Progenitor cell of endocrine pancreas (in vitro differentiated cells): ENCODE measurements at regions not wholly inside any gene's neighbourhood (a gene's known extent, or its start where the extent isn't known, plus 50 kb on each side); places are given as distances from the start of the nearest gene placed in this dataset.
"Not testable (repeated sequence)": the region's sequence is repeated elsewhere in the genome, so short reads cannot be mapped to it uniquely, and the experiment has no call there.

Source experiments
- DNase-seq: peaks from one replicate; pipeline ENCODE4 v3.0.0; 2021; ENCODE audit warnings: low spot score; ENCODE audit not compliant: unreplicated experiment
- H3K27ac Mint-ChIP-seq: 2 replicates; pipeline ENCODE4 v1.8.0; 2021; ENCODE audit warnings: mild to moderate bottlenecking, moderate library complexity, mixed read lengths
- H3K27me3 Mint-ChIP-seq: 2 replicates; pipeline ENCODE4 v1.8.0; 2021; ENCODE audit warnings: mixed read lengths
- H3K36me3 Mint-ChIP-seq: 2 replicates; pipeline ENCODE4 v1.8.0; 2022; ENCODE audit warnings: mixed read lengths; ENCODE audit not compliant: insufficient read depth
- H3K4me1 Mint-ChIP-seq: 2 replicates; pipeline ENCODE4 v1.8.0; 2021; ENCODE audit warnings: low read depth, mixed read lengths
- H3K4me3 Mint-ChIP-seq: 2 replicates; pipeline ENCODE4 v1.8.0; 2021; ENCODE audit warnings: low read depth, mild to moderate bottlenecking, moderate library complexity, mixed read lengths
- H3K9me3 Mint-ChIP-seq: 2 replicates; pipeline ENCODE4 v1.8.0; 2021; ENCODE audit warnings: low read depth, mixed read lengths
- TF ChIP-seq, protein P1 (sequence below): fragments of 200-600 bp; sonication (generic); IDR thresholded peaks from one replicate; pipeline ENCODE4 v1.5.0; 2021; ENCODE audit warnings: antibody characterized with exemption, mild to moderate bottlenecking; ENCODE audit not compliant: unreplicated experiment

DNA sequence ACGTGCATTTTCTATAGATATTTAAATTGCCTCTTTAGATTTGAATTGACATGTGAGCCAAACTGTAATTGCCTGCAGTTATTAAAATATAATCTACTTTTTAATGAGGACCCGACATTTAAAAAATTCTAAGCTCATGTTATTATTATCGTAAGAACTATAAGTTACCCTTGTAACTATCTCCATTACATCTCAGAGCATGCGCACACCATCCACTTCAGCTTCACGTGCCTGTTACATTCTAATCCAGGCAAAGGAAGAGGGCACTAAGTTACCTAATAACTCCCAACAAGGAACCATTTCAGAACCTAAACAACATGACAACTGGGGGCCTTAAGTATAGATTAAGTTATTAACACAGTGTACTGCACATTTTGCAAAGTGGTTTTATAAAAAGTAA is 509.0 kb upstream of the DPP6 start:
- no peak for DNase-seq
- H3K36me3 Mint-ChIP-seq: peaks cover 1% of the 10 kb centered on the region
- TF ChIP-seq, protein P1, sequence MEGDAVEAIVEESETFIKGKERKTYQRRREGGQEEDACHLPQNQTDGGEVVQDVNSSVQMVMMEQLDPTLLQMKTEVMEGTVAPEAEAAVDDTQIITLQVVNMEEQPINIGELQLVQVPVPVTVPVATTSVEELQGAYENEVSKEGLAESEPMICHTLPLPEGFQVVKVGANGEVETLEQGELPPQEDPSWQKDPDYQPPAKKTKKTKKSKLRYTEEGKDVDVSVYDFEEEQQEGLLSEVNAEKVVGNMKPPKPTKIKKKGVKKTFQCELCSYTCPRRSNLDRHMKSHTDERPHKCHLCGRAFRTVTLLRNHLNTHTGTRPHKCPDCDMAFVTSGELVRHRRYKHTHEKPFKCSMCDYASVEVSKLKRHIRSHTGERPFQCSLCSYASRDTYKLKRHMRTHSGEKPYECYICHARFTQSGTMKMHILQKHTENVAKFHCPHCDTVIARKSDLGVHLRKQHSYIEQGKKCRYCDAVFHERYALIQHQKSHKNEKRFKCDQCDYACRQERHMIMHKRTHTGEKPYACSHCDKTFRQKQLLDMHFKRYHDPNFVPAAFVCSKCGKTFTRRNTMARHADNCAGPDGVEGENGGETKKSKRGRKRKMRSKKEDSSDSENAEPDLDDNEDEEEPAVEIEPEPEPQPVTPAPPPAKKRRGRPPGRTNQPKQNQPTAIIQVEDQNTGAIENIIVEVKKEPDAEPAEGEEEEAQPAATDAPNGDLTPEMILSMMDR: no peak
- H3K9me3 Mint-ChIP-seq: peaks cover 66% of the 10 kb centered on the region
- H3K4me3 Mint-ChIP-seq: no peak overlapping the region
- H3K27me3 Mint-ChIP-seq: no peaks in the 10 kb centered on the region
- no peak overlapping the region for H3K27ac Mint-ChIP-seq
- H3K4me1 Mint-ChIP-seq: no peaks in the 10 kb centered on the region

DNA sequence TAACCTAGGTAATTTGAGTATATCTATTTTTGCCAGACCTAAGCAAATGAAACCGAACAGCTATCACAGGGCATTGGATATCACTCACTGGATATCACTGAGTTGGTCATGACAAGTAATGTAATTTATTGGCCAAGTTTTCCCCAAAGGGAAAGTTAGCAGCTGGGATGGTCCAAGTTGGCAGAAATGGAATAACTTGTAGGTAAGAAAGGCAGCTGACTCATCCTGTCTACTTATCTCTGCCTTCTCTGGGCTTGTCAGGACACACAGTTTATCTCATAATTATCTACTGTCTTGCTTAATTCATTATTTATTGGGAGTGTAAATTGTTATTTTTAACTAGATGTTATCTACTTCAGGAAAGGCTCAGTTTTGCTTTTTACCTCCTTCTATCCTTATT is 502.0 kb upstream of the DPP6 start:
- Mint-ChIP-seq H3K27me3 (no peaks in the 10 kb centered on the region), H3K4me3 (no peak overlapping the region), H3K9me3 (peaks cover 49% of the 10 kb centered on the region), H3K36me3 (peaks cover 2% of the 10 kb centered on the region), H3K27ac (no peak overlapping the region), H3K4me1 (no peaks in the 10 kb centered on the region)
- TF ChIP-seq, protein P1: no peak
- DNase-seq: no peak

DNA sequence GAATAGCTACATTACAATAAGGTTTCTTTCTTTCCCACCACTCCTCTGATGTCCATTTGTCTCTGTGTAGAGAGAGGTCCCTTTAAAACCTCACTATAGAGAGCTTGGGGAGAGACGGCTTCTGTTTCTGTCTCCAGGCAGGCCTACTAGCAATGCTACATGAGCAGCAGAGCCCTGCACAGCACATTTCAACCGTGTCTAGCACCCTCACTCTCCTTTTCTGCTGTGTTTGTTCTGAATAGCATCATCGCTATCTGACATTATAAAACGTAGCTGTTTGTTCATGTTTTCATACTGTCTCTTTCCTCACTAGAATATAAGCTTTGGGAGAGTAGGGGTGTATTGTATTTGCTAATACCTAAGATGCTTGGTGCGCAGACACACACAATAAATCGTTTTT is 487.8 kb upstream of the DPP6 start:
- Mint-ChIP-seq H3K36me3 (peaks cover 4% of the 10 kb centered on the region), H3K27me3 (no peaks in the 10 kb centered on the region), H3K4me1 (no peaks in the 10 kb centered on the region), H3K27ac (no peak overlapping the region), H3K9me3 (peaks cover 59% of the 10 kb centered on the region), H3K4me3 (no peak overlapping the region)
- DNase-seq: no peak
- TF ChIP-seq, protein P1: no peak

DNA sequence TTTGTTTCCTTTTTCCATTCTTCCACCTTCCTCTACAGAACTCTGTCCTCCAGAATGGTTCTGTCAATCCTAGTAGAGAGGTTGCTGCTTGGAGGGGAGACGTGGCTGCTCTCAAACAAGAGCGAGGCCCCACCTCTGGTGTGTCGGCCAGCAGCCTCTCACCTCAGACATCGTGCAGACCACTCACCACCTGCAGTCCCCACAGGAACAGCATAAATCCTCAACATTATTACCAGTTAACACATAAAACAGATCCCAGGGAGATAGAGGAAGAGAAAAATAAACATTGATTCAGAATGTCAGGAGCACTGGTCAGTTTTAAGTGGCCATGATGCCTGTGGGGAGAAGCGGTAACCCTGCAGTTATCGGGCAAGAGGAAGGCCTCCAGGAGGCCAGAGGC is 485.9 kb upstream of the DPP6 start:
- H3K9me3 Mint-ChIP-seq: peaks cover 67% of the 10 kb centered on the region
- no peak overlapping the region for H3K4me3 Mint-ChIP-seq
- no peaks in the 10 kb centered on the region for H3K27me3 Mint-ChIP-seq

DNA sequence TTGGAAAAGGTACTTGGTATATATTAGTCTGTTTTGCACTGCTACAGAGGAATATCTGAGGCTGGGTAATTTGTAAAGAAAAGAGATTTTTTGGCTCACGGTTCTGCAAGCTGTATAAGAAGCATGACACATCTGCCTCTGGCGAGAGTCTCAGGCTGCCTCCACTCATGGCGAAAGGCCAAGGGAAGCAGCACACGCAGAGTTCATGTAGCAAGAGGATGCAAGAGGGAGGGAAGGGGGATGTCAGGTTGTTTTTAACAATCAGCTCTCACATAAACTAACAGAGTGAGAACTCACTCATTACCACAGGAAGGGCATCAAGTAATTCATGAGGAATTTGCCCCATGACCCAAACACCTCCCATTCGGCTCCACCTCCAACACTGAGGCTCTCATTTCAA is 484.8 kb upstream of the DPP6 start:
- peaks cover 8% of the 10 kb centered on the region for H3K36me3 Mint-ChIP-seq
- H3K4me1 Mint-ChIP-seq: no peaks in the 10 kb centered on the region
- H3K27ac Mint-ChIP-seq: no peak overlapping the region
- H3K4me3 Mint-ChIP-seq: no peak overlapping the region
- H3K9me3 Mint-ChIP-seq: peaks cover 65% of the 10 kb centered on the region
- no peak for DNase-seq
- TF ChIP-seq, protein P1: no peak
- no peaks in the 10 kb centered on the region for H3K27me3 Mint-ChIP-seq

More for the DNA sequence above, 485.9 kb upstream of the DPP6 start:
- no peak for DNase-seq
- Mint-ChIP-seq H3K4me1 (no peaks in the 10 kb centered on the region), H3K27ac (no peak overlapping the region), H3K36me3 (peaks cover 8% of the 10 kb centered on the region)
- TF ChIP-seq, protein P1: no peak

DNA sequence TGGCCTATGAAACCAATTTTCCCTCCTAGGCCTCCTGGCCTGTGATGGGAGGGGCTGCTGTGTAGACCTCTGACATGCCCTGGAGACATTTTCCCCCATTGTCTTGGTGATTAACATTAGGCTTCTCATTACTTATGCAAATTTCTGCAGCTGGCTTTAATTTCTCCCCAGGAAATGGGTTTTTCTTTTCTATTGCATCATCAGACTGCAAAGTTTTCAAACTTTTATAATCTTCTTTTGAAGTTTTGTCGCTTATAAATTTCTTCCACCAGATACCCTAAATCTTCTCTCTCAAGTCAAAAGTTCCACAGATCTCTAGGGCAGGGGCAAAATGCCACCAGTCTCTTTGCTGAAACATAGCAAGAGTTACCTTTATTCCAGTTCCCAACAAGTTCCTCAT is 482.7 kb upstream of the DPP6 start:
- not testable (repeated sequence) for H3K4me1 Mint-ChIP-seq, H3K4me3 Mint-ChIP-seq, DNase-seq, H3K27ac Mint-ChIP-seq, H3K27me3 Mint-ChIP-seq, H3K36me3 Mint-ChIP-seq
- peaks cover 65% of the 10 kb centered on the region for H3K9me3 Mint-ChIP-seq
